HFF-Myc (cell line): ENCODE measurements at regions not wholly inside any gene's neighbourhood (a gene's known extent, or its start where the extent isn't known, plus 50 kb on each side); places are given as distances from the start of the nearest gene placed in this dataset.

Experiments
- DNase-seq: peaks from one replicate; pipeline ENCODE4 v3.0.0-alpha.2; 2011; ENCODE audit warnings: low read depth; ENCODE audit errors: extremely low read depth
- H3K4me3 ChIP-seq: replicated peaks from 2 replicates; pipeline ENCODE4 v1.5.1; 2011; ENCODE audit warnings: low read depth, mild to moderate bottlenecking, control low read depth, low read length
- TF ChIP-seq, protein P1 (sequence below): IDR thresholded peaks from 2 replicates; pipeline ENCODE4 v1.5.1; 2012; ENCODE audit warnings: mild to moderate bottlenecking, low read depth, low read length, control low read depth; ENCODE audit errors: missing control alignments

DNA sequence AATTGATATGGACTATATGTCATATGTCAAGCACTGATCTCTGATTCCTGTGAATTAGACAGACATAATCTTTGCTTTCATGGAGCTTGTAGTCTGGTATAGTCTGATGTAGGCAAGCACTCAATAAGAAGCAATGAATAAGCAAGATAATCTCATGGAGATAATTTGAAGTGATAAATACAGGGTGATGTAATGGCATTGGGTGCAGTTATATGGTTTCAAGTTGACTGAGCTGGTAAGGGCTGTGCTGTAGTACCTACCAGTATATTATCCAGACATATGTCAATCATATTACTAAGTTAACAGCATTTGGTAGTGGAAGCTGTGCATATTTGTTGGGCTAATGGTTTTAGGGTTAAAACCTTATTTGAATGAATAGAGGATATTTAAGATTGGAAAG is 117.5 kb upstream of the PRPS1L1 start:
- DNase-seq = no peak
- H3K4me3 ChIP-seq = no peak overlapping the region
- TF ChIP-seq, protein P1, sequence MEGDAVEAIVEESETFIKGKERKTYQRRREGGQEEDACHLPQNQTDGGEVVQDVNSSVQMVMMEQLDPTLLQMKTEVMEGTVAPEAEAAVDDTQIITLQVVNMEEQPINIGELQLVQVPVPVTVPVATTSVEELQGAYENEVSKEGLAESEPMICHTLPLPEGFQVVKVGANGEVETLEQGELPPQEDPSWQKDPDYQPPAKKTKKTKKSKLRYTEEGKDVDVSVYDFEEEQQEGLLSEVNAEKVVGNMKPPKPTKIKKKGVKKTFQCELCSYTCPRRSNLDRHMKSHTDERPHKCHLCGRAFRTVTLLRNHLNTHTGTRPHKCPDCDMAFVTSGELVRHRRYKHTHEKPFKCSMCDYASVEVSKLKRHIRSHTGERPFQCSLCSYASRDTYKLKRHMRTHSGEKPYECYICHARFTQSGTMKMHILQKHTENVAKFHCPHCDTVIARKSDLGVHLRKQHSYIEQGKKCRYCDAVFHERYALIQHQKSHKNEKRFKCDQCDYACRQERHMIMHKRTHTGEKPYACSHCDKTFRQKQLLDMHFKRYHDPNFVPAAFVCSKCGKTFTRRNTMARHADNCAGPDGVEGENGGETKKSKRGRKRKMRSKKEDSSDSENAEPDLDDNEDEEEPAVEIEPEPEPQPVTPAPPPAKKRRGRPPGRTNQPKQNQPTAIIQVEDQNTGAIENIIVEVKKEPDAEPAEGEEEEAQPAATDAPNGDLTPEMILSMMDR = no peak

DNA sequence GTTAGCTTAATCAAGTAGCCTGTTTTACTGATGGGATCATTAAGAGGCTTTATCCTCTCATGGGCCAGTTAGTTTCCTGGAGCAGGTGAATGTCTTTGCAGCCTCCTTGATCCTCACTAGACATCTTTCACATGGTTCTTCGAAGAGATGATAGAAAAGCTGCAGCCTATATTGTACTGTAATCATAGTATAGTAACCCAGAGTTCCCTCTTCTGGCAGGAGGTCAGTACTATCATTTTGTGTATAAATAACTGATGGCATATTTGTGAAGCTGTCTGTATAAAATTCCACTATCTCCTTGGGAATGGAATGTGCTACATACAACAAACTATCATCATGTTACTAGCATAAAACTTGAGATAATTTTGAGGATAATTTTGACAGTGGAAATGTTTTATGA is 123.8 kb upstream of the PRPS1L1 start:
- DNase-seq = no peak
- TF ChIP-seq, protein P1 = no peak
- H3K4me3 ChIP-seq = no peak overlapping the region

DNA sequence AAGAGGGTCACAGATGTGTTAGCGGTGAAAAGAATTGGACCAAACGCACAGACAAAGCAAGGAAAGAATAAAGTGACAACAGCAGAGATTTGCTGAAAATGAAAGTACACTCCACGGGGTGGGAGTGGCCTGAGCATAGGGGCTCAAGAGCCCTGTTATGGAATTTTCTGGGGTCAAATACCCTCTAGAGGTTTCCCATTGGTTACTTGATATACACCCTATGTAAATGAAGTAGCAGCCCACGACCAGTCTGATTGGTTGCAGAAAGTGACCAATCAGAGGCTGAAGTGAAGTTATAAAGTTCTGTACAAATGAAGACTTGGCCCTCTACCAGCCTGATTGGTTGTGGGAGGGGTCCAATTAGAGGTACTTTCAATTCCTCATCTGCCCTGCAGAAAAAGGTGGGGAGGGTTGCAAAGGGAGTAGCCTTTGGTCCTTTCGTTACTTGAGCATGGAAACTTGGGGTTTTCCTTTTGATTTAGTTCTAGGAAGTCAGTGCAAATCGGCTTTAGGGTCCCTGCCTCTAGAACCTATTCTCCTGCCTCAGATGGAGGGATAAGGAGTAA is 125.6 kb upstream of the PRPS1L1 start:
- no peak overlapping the region for H3K4me3 ChIP-seq
- no peak for DNase-seq
- TF ChIP-seq, protein P1 = no peak

DNA sequence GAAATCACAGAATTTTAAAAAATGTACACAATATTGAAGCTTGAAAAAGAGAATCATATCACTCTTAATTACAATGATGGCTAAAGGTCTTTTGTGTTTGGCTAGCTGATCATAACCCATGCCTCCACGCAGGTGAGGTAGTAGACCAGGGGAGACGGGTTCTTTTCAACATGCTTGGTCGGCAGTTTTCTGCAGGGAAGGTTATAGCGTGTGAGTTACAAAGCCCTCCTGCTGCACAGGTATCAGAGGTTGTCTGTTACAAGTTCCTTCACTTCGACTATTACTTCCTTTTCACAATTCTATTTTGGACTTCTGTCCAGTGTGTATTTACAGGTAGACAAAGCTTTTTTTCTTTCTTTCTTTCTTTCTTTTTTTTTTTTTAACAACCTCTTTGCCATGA is 127.1 kb upstream of the PRPS1L1 start:
- TF ChIP-seq, protein P1 = no peak

DNA sequence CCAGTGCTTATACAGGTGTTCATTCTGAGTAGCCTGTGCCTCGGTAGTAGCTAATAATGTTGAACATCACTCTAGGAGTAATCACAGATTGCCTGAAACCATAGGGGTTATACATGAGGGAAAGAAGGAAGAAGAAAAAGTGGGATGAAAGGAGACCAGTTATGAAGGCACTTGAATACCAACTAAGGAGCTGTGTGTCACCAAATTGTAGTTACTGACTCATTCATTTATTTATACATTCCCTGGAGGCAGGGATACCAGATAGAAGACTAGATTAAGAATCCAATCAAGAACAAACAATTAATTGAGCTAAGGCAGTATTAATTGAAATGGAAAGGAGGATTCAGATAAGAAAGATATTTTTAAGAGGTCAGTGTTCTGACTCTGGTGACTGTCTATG is 129.6 kb upstream of the PRPS1L1 start:
- TF ChIP-seq, protein P1 = no peak
- no peak for DNase-seq
- no peak overlapping the region for H3K4me3 ChIP-seq

More for the DNA sequence above, 127.1 kb upstream of the PRPS1L1 start:
- H3K4me3 ChIP-seq = no peak overlapping the region
- no peak for DNase-seq

DNA sequence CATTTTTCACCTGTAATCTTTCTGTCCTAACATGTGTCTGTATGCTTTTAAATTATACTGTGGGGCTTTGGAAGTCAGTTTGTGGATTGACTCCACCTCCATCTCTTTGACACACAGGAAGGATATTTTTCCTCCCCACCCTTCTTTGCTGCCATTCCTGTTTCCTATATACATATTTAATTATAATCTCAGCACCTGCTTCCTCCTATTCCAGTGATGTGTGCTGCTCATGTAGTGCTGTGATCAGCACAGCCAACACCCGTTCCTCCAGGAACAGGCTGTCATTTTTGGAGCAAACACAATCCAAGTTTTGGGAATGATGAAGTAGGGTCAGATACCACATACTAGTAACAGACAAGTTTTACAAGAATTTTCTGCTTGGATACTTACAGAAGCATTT is 135.0 kb upstream of the PRPS1L1 start:
- TF ChIP-seq, protein P1 = no peak
- H3K4me3 ChIP-seq = no peak overlapping the region
- DNase-seq = no peak

DNA sequence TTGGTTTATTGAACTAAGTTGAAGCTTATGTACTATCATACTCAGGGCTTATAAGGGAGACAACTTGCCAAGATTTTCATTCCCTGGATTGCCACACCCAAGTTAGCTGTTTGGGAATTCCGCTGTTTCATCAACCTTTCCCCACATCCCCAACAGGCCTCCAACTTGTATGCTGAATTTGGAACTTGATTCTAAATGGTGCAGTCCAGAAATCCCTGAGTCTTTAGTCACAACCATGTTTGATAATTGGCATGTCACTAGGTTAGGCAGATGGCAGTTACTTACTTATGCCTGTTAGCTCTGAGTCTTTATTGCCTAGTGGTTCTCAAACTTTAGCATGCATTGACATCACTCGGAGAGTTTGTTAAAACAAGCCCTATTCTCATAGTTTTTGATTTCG is 135.4 kb upstream of the PRPS1L1 start:
- DNase-seq = no peak
- TF ChIP-seq, protein P1 = no peak
- no peak overlapping the region for H3K4me3 ChIP-seq
